GM23338 (cell line): ENCODE measurements at regions not wholly inside any gene's neighbourhood (a gene's known extent, or its start where the extent isn't known, plus 50 kb on each side); places are given as distances from the start of the nearest gene placed in this dataset.

Experiments used
- ATAC-seq: fragments of 200-7000 bp; cut with Tn5 transposase; 3 replicates; pipeline ENCODE4 v1.9.1; 2020
- DNase-seq: peaks from one replicate; pipeline ENCODE4 v3.0.0-alpha.2; 2015; ENCODE audit warnings: low spot score
- H2AFZ ChIP-seq: fragments of 200-600 bp; sonication (generic); 2 replicates; pipeline ENCODE4 v1.8.0; 2016; ENCODE audit warnings: antibody characterized with exemption, mild to moderate bottlenecking, moderate library complexity
- H3F3A ChIP-seq: fragments of 200-600 bp; sonication (generic); replicated peaks from 2 replicates; pipeline ENCODE4 v1.8.0; 2017; ENCODE audit warnings: antibody characterized with exemption, mixed run types, low read depth
- H3K27ac ChIP-seq: fragments of 200-600 bp; sonication (generic); 2 replicates; pipeline ENCODE4 v1.6.1; 2016; ENCODE audit warnings: low read depth
- H3K27me3 ChIP-seq: fragments of 200-600 bp; sonication (generic); 2 replicates; pipeline ENCODE4 v1.8.0; 2016; ENCODE audit warnings: mild to moderate bottlenecking, mixed run types, moderate library complexity; ENCODE audit not compliant: insufficient read depth
- H3K36me3 ChIP-seq: fragments of 200-600 bp; sonication (generic); 2 replicates; pipeline ENCODE4 v1.8.0; 2016; ENCODE audit warnings: mild to moderate bottlenecking; ENCODE audit not compliant: insufficient read depth
- H3K4me1 ChIP-seq: fragments of 200-600 bp; sonication (generic); 2 replicates; pipeline ENCODE4 v1.8.0; 2016; ENCODE audit warnings: mild to moderate bottlenecking, moderate library complexity; ENCODE audit not compliant: insufficient read depth
- H3K4me2 ChIP-seq: fragments of 200-600 bp; sonication (generic); 2 replicates; pipeline ENCODE4 v1.7.1; 2017; ENCODE audit warnings: mixed run types
- H3K4me3 ChIP-seq: fragments of 200-600 bp; sonication (generic); 2 replicates; pipeline ENCODE4 v1.6.1; 2016; ENCODE audit warnings: mixed run types
- H3K79me2 ChIP-seq: fragments of 200-600 bp; sonication (generic); replicated peaks from 2 replicates; pipeline ENCODE4 v1.8.0; 2017; ENCODE audit warnings: mild to moderate bottlenecking; ENCODE audit not compliant: insufficient read depth
- H3K9me2 ChIP-seq: fragments of 200-600 bp; sonication (generic); 2 replicates; pipeline ENCODE4 v1.8.0; 2017; ENCODE audit not compliant: insufficient read depth
- H4K20me1 ChIP-seq: fragments of 200-600 bp; sonication (generic); replicated peaks from 2 replicates; pipeline ENCODE4 v1.8.0; 2017; ENCODE audit warnings: mild to moderate bottlenecking; ENCODE audit not compliant: insufficient read depth
- H3K27ac Mint-ChIP-seq: 2 replicates; pipeline ENCODE4 v1.8.0; 2020; ENCODE audit warnings: inconsistent platforms, mild to moderate bottlenecking, moderate library complexity, mixed read lengths
- H3K27me3 Mint-ChIP-seq: 3 replicates; pipeline ENCODE4 v1.8.0; 2022; ENCODE audit warnings: low read depth, mild to moderate bottlenecking, moderate library complexity, mixed read lengths, inconsistent platforms; ENCODE audit not compliant: insufficient read depth, poor library complexity
- H3K36me3 Mint-ChIP-seq: 3 replicates; pipeline ENCODE4 v1.8.0; 2021; ENCODE audit warnings: low read depth, mild to moderate bottlenecking, inconsistent platforms, moderate library complexity, mixed read lengths
- H3K4me1 Mint-ChIP-seq: 3 replicates; pipeline ENCODE4 v1.8.0; 2020; ENCODE audit warnings: mild to moderate bottlenecking, inconsistent platforms, mixed read lengths
- H3K4me3 Mint-ChIP-seq: 3 replicates; pipeline ENCODE4 v1.8.0; 2021; ENCODE audit warnings: moderate library complexity, mild to moderate bottlenecking, inconsistent platforms, mixed read lengths
- H3K9me3 Mint-ChIP-seq: 3 replicates; pipeline ENCODE4 v1.8.0; 2020; ENCODE audit warnings: moderate library complexity, mild to moderate bottlenecking, inconsistent platforms, mixed read lengths
- CREB1 ChIP-seq: fragments of 250-450 bp; sonication (Bioruptor Pico); IDR thresholded peaks from 2 replicates; pipeline ENCODE4 v1.5.0; 2020; ENCODE audit warnings: low read depth, mild to moderate bottlenecking, moderate library complexity
- CTCF ChIP-seq, 2 experiments: fragments of 200-600 bp in 1 of 2; sonication (generic) in 1 of 2; conservative IDR thresholded peaks; 2 replicates each; pipeline versions ENCODE4 v1.5.1 to v1.6.1; 2016 to 2017; ENCODE audit warnings: antibody characterized with exemption in 2 of 2, low read depth in 2 of 2, mild to moderate bottlenecking in 2 of 2, moderate library complexity in 1 of 2
- ETS1 ChIP-seq: IDR thresholded peaks from 2 replicates; pipeline ENCODE4 v1.6.1; 2016; ENCODE audit warnings: antibody characterized with exemption
- EZH2 ChIP-seq: fragments of 200-600 bp; sonication (generic); IDR thresholded peaks from one replicate; pipeline ENCODE4 v1.8.0; 2017; ENCODE audit warnings: antibody characterized with exemption, mild to moderate bottlenecking, low read depth; ENCODE audit not compliant: unreplicated experiment
- EZH2phosphoT487 ChIP-seq: fragments of 200-600 bp; sonication (generic); IDR thresholded peaks from one replicate; pipeline ENCODE4 v1.8.1; 2018; ENCODE audit warnings: antibody characterized with exemption; ENCODE audit not compliant: unreplicated experiment
- JUNB ChIP-seq: IDR thresholded peaks from one replicate; pipeline ENCODE4 v1.6.1; 2016; ENCODE audit warnings: antibody characterized with exemption; ENCODE audit not compliant: unreplicated experiment
- NANOG ChIP-seq: IDR thresholded peaks from 2 replicates; pipeline ENCODE4 v1.6.1; 2016; ENCODE audit warnings: antibody characterized with exemption, borderline replicate concordance
- POLR2AphosphoS5 ChIP-seq: IDR thresholded peaks from 2 replicates; pipeline ENCODE4 v1.6.1; 2016; ENCODE audit warnings: antibody characterized with exemption, low read depth
- REST ChIP-seq: IDR thresholded peaks from one replicate; pipeline ENCODE4 v1.6.1; 2018; ENCODE audit warnings: antibody characterized with exemption; ENCODE audit not compliant: unreplicated experiment
- STAT1 ChIP-seq: IDR thresholded peaks from one replicate; pipeline ENCODE4 v1.6.1; 2016; ENCODE audit warnings: antibody characterized with exemption; ENCODE audit not compliant: unreplicated experiment
- ZNF114 ChIP-seq: fragments of 250-450 bp; sonication (Bioruptor Pico); IDR thresholded peaks from 2 replicates; pipeline ENCODE4 v1.5.0; 2020; ENCODE audit warnings: mild to moderate bottlenecking, moderate library complexity
- ZNF331 ChIP-seq: fragments of 250-450 bp; sonication (Bioruptor Pico); IDR thresholded peaks from 2 replicates; pipeline ENCODE4 v1.5.0; 2020; ENCODE audit warnings: low read depth, mild to moderate bottlenecking, moderate library complexity
- ZNF462 ChIP-seq: fragments of 250-450 bp; sonication (Bioruptor Pico); IDR thresholded peaks from 2 replicates; pipeline ENCODE4 v1.5.0; 2020; ENCODE audit warnings: mild to moderate bottlenecking, moderate library complexity

- no peaks in the 10 kb centered on the region for H3K4me1 ChIP-seq
- Mint-ChIP-seq H3K36me3 (no peaks in the 10 kb centered on the region), H3K27me3 (peaks cover 2% of the 10 kb centered on the region), H3K4me1 (peaks cover 2% of the 10 kb centered on the region; the same call in 1 of the 3 replicates), H3K9me3 (no peaks in the 10 kb centered on the region; the same call in 2 of the 3 replicates), H3K27ac (no peak overlapping the region), H3K4me3 (no peak overlapping the region)
- H3K79me2 ChIP-seq = no peaks in the 10 kb centered on the region
- no peaks in the 10 kb centered on the region for H4K20me1 ChIP-seq
- TF ChIP-seq ZNF331 (CRISPR knock-in tag) (no peak), CREB1 (no peak), EZH2phosphoT487 (no peak), REST (no peak), ZNF462 (CRISPR knock-in tag) (no peak), NANOG (no peak), CTCF (conservative IDR thresholded peaks at IDR 0.05; ENCODE audit: low read depth in 2 of 2) (no peak), JUNB (no peak), STAT1 (no peak), EZH2 (no peak), POLR2AphosphoS5 (no peak), ETS1 (no peak), ZNF114 (CRISPR knock-in tag) (no peak)
- no peak overlapping the region for H3K4me3 ChIP-seq
- 0 out of 2 replicates have a peak, but pooled peaks cover 5% of the 10 kb centered on the region for H3K9me2 ChIP-seq
- ATAC-seq (no peak), DNase-seq (no peak)
- H3K36me3 ChIP-seq = no peaks in the 10 kb centered on the region
- H3K4me2 ChIP-seq = no peak overlapping the region
- no peak overlapping the region for H2AFZ ChIP-seq
- H3K27me3 ChIP-seq = no peaks in the 10 kb centered on the region
- no peak overlapping the region for H3K27ac ChIP-seq
- no peaks in the 10 kb centered on the region for H3F3A ChIP-seq
Observed at GRCh38 chr4:26152056-26152455, 168.8 kb upstream of the RBPJ start.
